ENCODE measurements at regions not wholly inside any gene's neighbourhood (a gene's known extent, or its start where the extent isn't known, plus 50 kb on each side); places are given as distances from the start of the nearest gene placed in this dataset.

DNA sequence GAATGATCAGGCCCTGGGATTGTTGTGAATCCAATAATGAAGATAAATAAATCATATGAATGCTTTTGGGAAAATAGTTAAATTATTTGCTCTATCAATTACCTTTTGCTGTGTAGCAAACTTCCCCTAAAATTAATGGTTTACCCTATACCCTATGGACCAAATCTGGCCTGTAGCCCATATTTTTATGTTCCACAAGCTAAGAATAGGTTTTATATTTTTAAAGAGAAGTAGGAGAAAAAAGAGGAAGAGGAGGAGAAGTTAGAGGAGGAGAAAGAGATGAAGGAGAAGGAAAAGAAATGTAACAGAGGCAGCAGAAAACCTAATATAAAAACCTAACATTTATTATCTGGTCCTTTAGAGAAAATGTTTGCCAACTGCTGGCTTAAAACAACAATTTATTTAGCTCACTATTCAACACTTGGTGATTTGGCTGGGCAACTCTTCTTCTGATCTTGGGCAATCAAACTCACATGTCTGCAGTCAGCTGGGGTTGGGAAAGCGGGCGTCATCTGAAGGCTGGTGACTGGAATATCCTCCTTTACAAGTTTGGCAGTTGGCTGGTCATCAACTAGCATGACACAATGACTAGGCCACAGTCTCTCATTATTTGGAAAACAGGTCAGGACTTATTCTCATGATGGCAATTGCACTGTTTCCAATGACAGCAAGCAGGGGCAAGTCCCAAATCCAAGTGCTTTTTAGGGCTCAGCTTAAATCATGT, 522.9 kb downstream of the RASEF start:
- TF ChIP-seq TAF1 (IDR thresholded peaks at IDR 0.05; ENCODE audit: low read depth), result no peak
- TF ChIP-seq MXI1 (conservative IDR thresholded peaks at IDR 0.05; ENCODE audit: poor library complexity, severe bottlenecking), result no peak
- TF ChIP-seq EP300 (conservative IDR thresholded peaks at IDR 0.05; ENCODE audit: poor library complexity, severe bottlenecking), result no peak
- TF ChIP-seq EZH2 (IDR thresholded peaks at IDR 0.05; ENCODE audit: borderline replicate concordance, insufficient read depth, low read length, poor library complexity, severe bottlenecking), result no peak
- no peak for TF ChIP-seq RAD21 (conservative IDR thresholded peaks at IDR 0.05)
- TF ChIP-seq SMC3 (conservative IDR thresholded peaks at IDR 0.05; ENCODE audit: poor library complexity), result no peak
- TF ChIP-seq, protein P1, sequence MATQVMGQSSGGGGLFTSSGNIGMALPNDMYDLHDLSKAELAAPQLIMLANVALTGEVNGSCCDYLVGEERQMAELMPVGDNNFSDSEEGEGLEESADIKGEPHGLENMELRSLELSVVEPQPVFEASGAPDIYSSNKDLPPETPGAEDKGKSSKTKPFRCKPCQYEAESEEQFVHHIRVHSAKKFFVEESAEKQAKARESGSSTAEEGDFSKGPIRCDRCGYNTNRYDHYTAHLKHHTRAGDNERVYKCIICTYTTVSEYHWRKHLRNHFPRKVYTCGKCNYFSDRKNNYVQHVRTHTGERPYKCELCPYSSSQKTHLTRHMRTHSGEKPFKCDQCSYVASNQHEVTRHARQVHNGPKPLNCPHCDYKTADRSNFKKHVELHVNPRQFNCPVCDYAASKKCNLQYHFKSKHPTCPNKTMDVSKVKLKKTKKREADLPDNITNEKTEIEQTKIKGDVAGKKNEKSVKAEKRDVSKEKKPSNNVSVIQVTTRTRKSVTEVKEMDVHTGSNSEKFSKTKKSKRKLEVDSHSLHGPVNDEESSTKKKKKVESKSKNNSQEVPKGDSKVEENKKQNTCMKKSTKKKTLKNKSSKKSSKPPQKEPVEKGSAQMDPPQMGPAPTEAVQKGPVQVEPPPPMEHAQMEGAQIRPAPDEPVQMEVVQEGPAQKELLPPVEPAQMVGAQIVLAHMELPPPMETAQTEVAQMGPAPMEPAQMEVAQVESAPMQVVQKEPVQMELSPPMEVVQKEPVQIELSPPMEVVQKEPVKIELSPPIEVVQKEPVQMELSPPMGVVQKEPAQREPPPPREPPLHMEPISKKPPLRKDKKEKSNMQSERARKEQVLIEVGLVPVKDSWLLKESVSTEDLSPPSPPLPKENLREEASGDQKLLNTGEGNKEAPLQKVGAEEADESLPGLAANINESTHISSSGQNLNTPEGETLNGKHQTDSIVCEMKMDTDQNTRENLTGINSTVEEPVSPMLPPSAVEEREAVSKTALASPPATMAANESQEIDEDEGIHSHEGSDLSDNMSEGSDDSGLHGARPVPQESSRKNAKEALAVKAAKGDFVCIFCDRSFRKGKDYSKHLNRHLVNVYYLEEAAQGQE (IDR thresholded peaks at IDR 0.05; ENCODE audit: borderline replicate concordance), result no peak
- TF ChIP-seq, protein P2, sequence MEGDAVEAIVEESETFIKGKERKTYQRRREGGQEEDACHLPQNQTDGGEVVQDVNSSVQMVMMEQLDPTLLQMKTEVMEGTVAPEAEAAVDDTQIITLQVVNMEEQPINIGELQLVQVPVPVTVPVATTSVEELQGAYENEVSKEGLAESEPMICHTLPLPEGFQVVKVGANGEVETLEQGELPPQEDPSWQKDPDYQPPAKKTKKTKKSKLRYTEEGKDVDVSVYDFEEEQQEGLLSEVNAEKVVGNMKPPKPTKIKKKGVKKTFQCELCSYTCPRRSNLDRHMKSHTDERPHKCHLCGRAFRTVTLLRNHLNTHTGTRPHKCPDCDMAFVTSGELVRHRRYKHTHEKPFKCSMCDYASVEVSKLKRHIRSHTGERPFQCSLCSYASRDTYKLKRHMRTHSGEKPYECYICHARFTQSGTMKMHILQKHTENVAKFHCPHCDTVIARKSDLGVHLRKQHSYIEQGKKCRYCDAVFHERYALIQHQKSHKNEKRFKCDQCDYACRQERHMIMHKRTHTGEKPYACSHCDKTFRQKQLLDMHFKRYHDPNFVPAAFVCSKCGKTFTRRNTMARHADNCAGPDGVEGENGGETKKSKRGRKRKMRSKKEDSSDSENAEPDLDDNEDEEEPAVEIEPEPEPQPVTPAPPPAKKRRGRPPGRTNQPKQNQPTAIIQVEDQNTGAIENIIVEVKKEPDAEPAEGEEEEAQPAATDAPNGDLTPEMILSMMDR (IDR thresholded peaks at IDR 0.05; ENCODE audit: poor library complexity, severe bottlenecking), result no peak
- TF ChIP-seq POLR2AphosphoS5 (IDR thresholded peaks at IDR 0.05), result no peak
- no peak overlapping the region for H2AFZ ChIP-seq (ENCODE audit: low read depth, low read length)
- H3K27ac ChIP-seq (ENCODE audit: low read length), result no peak overlapping the region
- H3K9me3 ChIP-seq (ENCODE audit: low read length), result no peaks in the 10 kb centered on the region
- no peaks in the 10 kb centered on the region for H3K79me2 ChIP-seq (replicated peaks; ENCODE audit: insufficient read depth, low read length)
- H3K4me3 ChIP-seq (ENCODE audit: low read length), result no peak overlapping the region
- H3F3A ChIP-seq (ENCODE audit: insufficient read depth, low read length, poor library complexity, severe bottlenecking), result no peaks in the 10 kb centered on the region
- no peaks in the 10 kb centered on the region for H3K27me3 ChIP-seq (ENCODE audit: insufficient read depth, low read depth, low read length)
- no peaks in the 10 kb centered on the region for H4K20me1 ChIP-seq (ENCODE audit: insufficient read depth)
- H3K36me3 ChIP-seq (ENCODE audit: insufficient read depth, low read length), result no peaks in the 10 kb centered on the region
- H3K9ac ChIP-seq (ENCODE audit: low read length), result no peak overlapping the region
- H3K4me2 ChIP-seq (ENCODE audit: low read length), result no peak overlapping the region
- H3K9me2 ChIP-seq (ENCODE audit: insufficient read depth, low read length), result no peaks in the 10 kb centered on the region

DNA sequence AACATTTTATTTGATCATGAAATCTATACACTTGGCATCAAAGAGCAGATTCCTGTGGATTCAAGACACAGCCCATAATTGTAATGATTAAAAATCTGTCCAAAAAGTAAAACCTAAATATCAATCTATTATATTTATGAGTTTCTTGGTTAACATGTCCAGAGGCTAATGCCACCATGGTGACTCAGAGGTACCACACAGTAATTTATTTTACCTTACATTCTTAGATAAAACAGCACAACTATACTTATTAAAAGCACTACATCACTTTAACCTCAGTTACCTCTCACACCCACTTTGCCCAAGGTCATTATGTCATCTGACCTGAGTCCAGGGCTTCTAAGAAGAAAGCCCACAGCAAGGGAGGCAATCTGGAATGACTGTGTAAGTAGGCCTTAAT, 519.2 kb downstream of the RASEF start:
- Histone ChIP-seq H3K9me2 (ENCODE audit: insufficient read depth, low read length) (no peaks in the 10 kb centered on the region), H2AFZ (ENCODE audit: low read depth, low read length) (no peak overlapping the region), H3K4me3 (ENCODE audit: low read length) (no peak overlapping the region), H3K36me3 (ENCODE audit: insufficient read depth, low read length) (no peaks in the 10 kb centered on the region), H3K79me2 (replicated peaks; ENCODE audit: insufficient read depth, low read length) (no peaks in the 10 kb centered on the region), H3K4me2 (ENCODE audit: low read length) (no peak overlapping the region), H3K27me3 (ENCODE audit: insufficient read depth, low read depth, low read length) (no peaks in the 10 kb centered on the region), H3F3A (ENCODE audit: insufficient read depth, low read length, poor library complexity, severe bottlenecking) (no peaks in the 10 kb centered on the region), H3K27ac (ENCODE audit: low read length) (no peak overlapping the region), H3K9me3 (ENCODE audit: low read length) (no peaks in the 10 kb centered on the region), H4K20me1 (ENCODE audit: insufficient read depth) (no peaks in the 10 kb centered on the region), H3K9ac (ENCODE audit: low read length) (no peak overlapping the region)
- TF ChIP-seq SMC3 (conservative IDR thresholded peaks at IDR 0.05; ENCODE audit: poor library complexity) (no peak), MXI1 (conservative IDR thresholded peaks at IDR 0.05; ENCODE audit: poor library complexity, severe bottlenecking) (no peak), EP300 (conservative IDR thresholded peaks at IDR 0.05; ENCODE audit: poor library complexity, severe bottlenecking) (no peak), POLR2AphosphoS5 (IDR thresholded peaks at IDR 0.05) (no peak), TAF1 (IDR thresholded peaks at IDR 0.05; ENCODE audit: low read depth) (no peak), RAD21 (conservative IDR thresholded peaks at IDR 0.05) (no peak), EZH2 (IDR thresholded peaks at IDR 0.05; ENCODE audit: borderline replicate concordance, insufficient read depth, low read length, poor library complexity, severe bottlenecking) (no peak)
- TF ChIP-seq, protein P1 (IDR thresholded peaks at IDR 0.05; ENCODE audit: borderline replicate concordance), result no peak
- TF ChIP-seq, protein P2 (IDR thresholded peaks at IDR 0.05; ENCODE audit: poor library complexity, severe bottlenecking), result no peak
